HG03039 (cell line): ENCODE measurements at regions not wholly inside any gene's neighbourhood (a gene's known extent, or its start where the extent isn't known, plus 50 kb on each side); places are given as distances from the start of the nearest gene placed in this dataset.

Source experiments
- ATAC-seq: cut with Tn5 transposase; IDR thresholded peaks from one replicate; pipeline ENCODE4 v1.9.1; 2021; ENCODE audit warnings: mild to moderate bottlenecking, moderate library complexity; ENCODE audit not compliant: unreplicated experiment

- ATAC-seq, result no peak
These were observed 317.6 kb upstream of the PROX1 start for GRCh38 chr1:213669964-213670691.

GRCh38 chr1:213670692-213671023 is 317.1 kb upstream of the PROX1 start:
- ATAC-seq, result no peak

GRCh38 chr1:213675043-213675442 is 312.7 kb upstream of the PROX1 start:
- no peak for ATAC-seq

- no peak for ATAC-seq
These were observed 311.0 kb upstream of the PROX1 start for GRCh38 chr1:213676736-213677135.

GRCh38 chr1:213678348-213678747 is 309.4 kb upstream of the PROX1 start:
- ATAC-seq, result no peak

- no peak for ATAC-seq
These were observed 309.0 kb upstream of the PROX1 start for GRCh38 chr1:213678753-213679152.

GRCh38 chr1:213679153-213679552 is 308.6 kb upstream of the PROX1 start:
- no peak for ATAC-seq

GRCh38 chr1:213680677-213681325 is 307.0 kb upstream of the PROX1 start:
- no peak for ATAC-seq

- no peak for ATAC-seq
These were observed 305.9 kb upstream of the PROX1 start for GRCh38 chr1:213681788-213682340.

GRCh38 chr1:213683529-213683928 is 304.2 kb upstream of the PROX1 start:
- no peak for ATAC-seq

- no peak for ATAC-seq
These were observed 303.3 kb upstream of the PROX1 start for GRCh38 chr1:213684454-213684853.

- no peak for ATAC-seq
These were observed 301.7 kb upstream of the PROX1 start for GRCh38 chr1:213685992-213686582.

- no peak for ATAC-seq
These were observed 300.8 kb upstream of the PROX1 start for GRCh38 chr1:213686983-213687382.

- ATAC-seq, result no peak
These were observed 299.9 kb upstream of the PROX1 start for GRCh38 chr1:213687832-213688231.

GRCh38 chr1:213688655-213689054 is 299.1 kb upstream of the PROX1 start:
- ATAC-seq, result no peak

GRCh38 chr1:213689260-213689659 is 298.5 kb upstream of the PROX1 start:
- no peak for ATAC-seq

- ATAC-seq, result no peak
These were observed 297.3 kb upstream of the PROX1 start for GRCh38 chr1:213690341-213690917.

GRCh38 chr1:213692321-213692720 is 295.5 kb upstream of the PROX1 start:
- ATAC-seq, result no peak

- no peak for ATAC-seq
These were observed 293.9 kb upstream of the PROX1 start for GRCh38 chr1:213693864-213694263.

- ATAC-seq, result no peak
These were observed 290.5 kb upstream of the PROX1 start for GRCh38 chr1:213697192-213697802.

GRCh38 chr1:213698092-213698702 is 289.6 kb upstream of the PROX1 start:
- ATAC-seq, result no peak
